Left lung (tissue), 4 donors: ENCODE measurements at regions not wholly inside any gene's neighbourhood (a gene's known extent, or its start where the extent isn't known, plus 50 kb on each side); places are given as distances from the start of the nearest gene placed in this dataset.

Experiments
- ATAC-seq: fragments of 200-7000 bp; cut with Tn5 transposase; one replicate; pipeline ENCODE4 v1.9.1; 2020; ENCODE audit warnings: moderate library complexity
- DNase-seq, 4 donors: peaks; one replicate each; pipeline ENCODE4 v3.0.0-alpha.2; 2013 to 2020
- H3K27ac ChIP-seq, 2 donors: fragments of 200-600 bp; sonication (generic) in 1 of 2; one replicate each; pipeline versions ENCODE4 v1.5.0 to v1.8.0; 2020 to 2021
- H3K27me3 ChIP-seq, 2 donors: fragments of 200-600 bp; sonication (generic) in 1 of 2; one replicate each; pipeline versions ENCODE4 v1.5.0 to v1.8.0; 2020 to 2021
- H3K36me3 ChIP-seq, 2 donors: fragments of 200-600 bp; sonication (generic) in 1 of 2; one replicate each; pipeline versions ENCODE4 v1.5.0 to v1.8.0; 2020 to 2021
- H3K4me1 ChIP-seq, 2 donors: fragments of 200-600 bp; one replicate each; pipeline ENCODE4 v1.8.0; 2021
- H3K4me3 ChIP-seq, 2 donors: fragments of 200-600 bp; sonication (generic) in 1 of 2; one replicate each; pipeline versions ENCODE4 v1.5.0 to v1.8.0; 2020 to 2021; ENCODE audit warnings: mild to moderate bottlenecking in 1 of 2
- H3K9me3 ChIP-seq, 2 donors: fragments of 200-600 bp; sonication (generic) in 1 of 2; one replicate each; pipeline versions ENCODE4 v1.5.0 to v1.8.0; 2020 to 2021
- intact Hi-C, 2 donors: fragments of 100-400 bp; cut with DNase I; formaldehyde crosslinking; loops; one replicate each; pipeline versions ENCODE4 v1.11.2 to v1.14.2; 2022
- TF ChIP-seq, protein P1 (sequence below), 2 donors: fragments of 200-600 bp; sonication (generic) in 1 of 2; IDR thresholded peaks; one replicate each; pipeline versions ENCODE4 v1.5.0 to v1.8.0; 2021; ENCODE audit warnings: antibody characterized with exemption in 2 of 2
- donor health status: DM: no; HTN: yes; CAD: no.
- donor health status: DM: no; HTN: no; CAD: no.

DNA sequence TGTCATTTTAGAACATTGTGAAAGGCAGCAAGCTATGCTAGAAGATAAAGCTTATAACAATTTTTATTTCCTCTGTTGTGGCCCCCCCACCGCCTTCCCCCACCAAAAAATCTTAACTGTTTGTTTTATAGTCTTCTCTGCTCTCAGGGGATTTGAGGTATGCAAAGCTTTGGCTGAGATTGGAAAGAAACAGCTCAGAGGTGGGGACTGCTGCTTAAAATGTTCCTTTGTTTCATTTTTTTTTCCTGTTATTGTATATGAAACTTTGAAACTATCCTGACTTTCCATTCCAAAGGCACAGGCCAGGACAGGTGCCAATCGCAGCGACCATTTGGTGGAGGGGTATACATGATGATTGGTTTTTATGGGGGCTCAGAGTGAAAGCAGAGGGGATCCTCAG, 114.7 kb upstream of the PHACTR1 start:
- no peak for ATAC-seq
- no peak overlapping the region for H3K27ac ChIP-seq

DNA sequence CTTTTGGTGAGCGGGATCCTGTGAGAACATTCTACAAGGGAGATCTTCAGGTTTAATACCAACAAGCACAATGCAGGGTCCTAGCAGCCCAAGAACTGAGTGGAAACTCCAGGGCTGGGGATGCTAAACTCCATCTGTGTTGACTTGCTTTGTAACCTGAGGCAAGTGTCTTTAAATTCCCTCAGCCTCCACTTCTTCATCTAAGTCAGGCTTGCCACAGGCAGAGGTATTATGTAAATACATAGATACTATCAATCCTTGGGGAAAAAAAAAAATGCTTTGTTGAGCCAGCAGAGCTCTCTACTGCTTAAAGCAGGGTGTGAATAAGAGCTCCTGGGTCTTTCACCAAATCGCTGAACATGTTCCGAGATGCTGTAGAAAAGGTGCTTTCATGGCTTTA, 114.2 kb upstream of the PHACTR1 start:
- TF ChIP-seq, protein P1, sequence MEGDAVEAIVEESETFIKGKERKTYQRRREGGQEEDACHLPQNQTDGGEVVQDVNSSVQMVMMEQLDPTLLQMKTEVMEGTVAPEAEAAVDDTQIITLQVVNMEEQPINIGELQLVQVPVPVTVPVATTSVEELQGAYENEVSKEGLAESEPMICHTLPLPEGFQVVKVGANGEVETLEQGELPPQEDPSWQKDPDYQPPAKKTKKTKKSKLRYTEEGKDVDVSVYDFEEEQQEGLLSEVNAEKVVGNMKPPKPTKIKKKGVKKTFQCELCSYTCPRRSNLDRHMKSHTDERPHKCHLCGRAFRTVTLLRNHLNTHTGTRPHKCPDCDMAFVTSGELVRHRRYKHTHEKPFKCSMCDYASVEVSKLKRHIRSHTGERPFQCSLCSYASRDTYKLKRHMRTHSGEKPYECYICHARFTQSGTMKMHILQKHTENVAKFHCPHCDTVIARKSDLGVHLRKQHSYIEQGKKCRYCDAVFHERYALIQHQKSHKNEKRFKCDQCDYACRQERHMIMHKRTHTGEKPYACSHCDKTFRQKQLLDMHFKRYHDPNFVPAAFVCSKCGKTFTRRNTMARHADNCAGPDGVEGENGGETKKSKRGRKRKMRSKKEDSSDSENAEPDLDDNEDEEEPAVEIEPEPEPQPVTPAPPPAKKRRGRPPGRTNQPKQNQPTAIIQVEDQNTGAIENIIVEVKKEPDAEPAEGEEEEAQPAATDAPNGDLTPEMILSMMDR (IDR thresholded peaks at IDR 0.05): no peak
- Histone ChIP-seq H3K27me3 (no peaks in the 10 kb centered on the region), H3K4me3 (no peak overlapping the region), H3K9me3 (no peaks in the 10 kb centered on the region), H3K27ac (no peak overlapping the region), H3K36me3 (no peaks in the 10 kb centered on the region), H3K4me1 (peaks cover 0 to 11% of the 10 kb centered on the region in 2 donors)
- intact Hi-C loops: loop anchor here in 1 of 2 donors (5.0 to 10.0 kb wide), 2 partner anchors 310 to 1018 kb away; partner anchors contain the start of gene EDN1
- no peak for ATAC-seq
- no peak for DNase-seq

More for the DNA sequence above, 114.7 kb upstream of the PHACTR1 start:
- Histone ChIP-seq H3K4me1 (peaks cover 0 to 11% of the 10 kb centered on the region in 2 donors), H3K36me3 (no peaks in the 10 kb centered on the region), H3K27me3 (no peaks in the 10 kb centered on the region), H3K4me3 (no peak overlapping the region), H3K9me3 (no peaks in the 10 kb centered on the region)
- intact Hi-C loops: loop anchor here in 1 of 2 donors (5.0 to 10.0 kb wide), 2 partner anchors 310 to 1017 kb away; partner anchors contain the start of gene EDN1
- TF ChIP-seq, protein P1 (IDR thresholded peaks at IDR 0.05): no peak
- no peak for DNase-seq

DNA sequence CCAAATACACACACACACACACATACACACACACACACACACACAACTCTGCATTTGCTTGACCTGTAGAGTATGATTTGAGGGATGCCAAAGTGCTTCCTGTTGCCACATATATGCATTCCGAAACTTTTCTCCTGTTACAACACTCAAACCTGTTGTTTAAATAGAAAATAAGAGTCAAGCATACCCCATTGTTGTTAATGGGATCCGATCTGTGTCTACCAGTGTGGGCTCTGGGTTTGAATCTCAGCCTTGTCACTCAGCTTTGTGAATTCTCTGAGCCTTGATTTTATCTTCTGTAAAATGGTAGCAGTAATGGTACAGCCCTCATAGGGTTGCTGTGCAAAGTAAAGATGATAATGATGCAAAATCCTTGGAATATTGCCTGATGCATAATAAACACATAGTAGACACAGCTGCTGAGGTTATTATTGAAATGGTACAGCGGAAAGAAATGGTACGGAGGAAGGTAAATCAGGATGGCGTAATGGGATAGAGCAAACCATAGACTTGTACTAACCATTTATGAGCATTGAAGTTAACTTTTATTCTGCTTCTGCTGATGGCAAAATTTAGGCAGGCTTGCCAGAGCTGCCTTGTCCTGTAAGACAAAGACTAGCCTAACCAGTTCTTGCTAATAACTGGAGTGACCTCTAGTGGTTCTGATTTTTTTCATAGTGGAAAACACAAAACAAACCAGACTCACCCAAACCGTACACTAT, 113.5 kb upstream of the PHACTR1 start:
- TF ChIP-seq, protein P1 (IDR thresholded peaks at IDR 0.05): peak in 1 of 2 donors; percentile 52
- H3K36me3 ChIP-seq: no peaks in the 10 kb centered on the region
- peak in 1 of 4 donors; percentile 44 for DNase-seq

DNA sequence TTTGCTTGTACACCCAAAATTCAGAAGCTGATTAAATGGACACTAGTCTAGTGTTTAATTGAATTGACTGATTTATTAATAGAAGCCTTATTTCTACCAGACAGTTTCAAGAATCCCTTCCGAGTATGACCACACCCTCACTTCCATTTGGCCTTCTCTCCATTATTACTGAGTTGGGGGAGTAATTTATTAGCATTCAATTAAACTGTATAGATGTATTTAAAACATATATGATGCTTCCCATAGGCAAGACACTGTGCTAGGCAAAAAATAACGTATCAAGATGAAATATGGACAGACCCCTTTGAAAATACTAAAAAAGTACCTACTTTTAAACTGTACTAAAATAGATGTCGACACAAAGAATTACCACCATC, 112.9 kb upstream of the PHACTR1 start:
- TF ChIP-seq, protein P1 (IDR thresholded peaks at IDR 0.05): peak in 1 of 2 donors; percentile 15
- no peak for ATAC-seq

More for the DNA sequence above, 113.5 kb upstream of the PHACTR1 start:
- Histone ChIP-seq H3K27ac (no peak overlapping the region), H3K9me3 (no peaks in the 10 kb centered on the region), H3K4me1 (peaks cover 0 to 16% of the 10 kb centered on the region in 2 donors), H3K4me3 (no peak overlapping the region), H3K27me3 (no peaks in the 10 kb centered on the region)
- ATAC-seq: peak; percentile 87
- intact Hi-C loops: loop anchor here in 1 of 2 donors (5.0 to 10.0 kb wide), 2 partner anchors 311 to 1018 kb away; partner anchors contain the start of gene EDN1

DNA sequence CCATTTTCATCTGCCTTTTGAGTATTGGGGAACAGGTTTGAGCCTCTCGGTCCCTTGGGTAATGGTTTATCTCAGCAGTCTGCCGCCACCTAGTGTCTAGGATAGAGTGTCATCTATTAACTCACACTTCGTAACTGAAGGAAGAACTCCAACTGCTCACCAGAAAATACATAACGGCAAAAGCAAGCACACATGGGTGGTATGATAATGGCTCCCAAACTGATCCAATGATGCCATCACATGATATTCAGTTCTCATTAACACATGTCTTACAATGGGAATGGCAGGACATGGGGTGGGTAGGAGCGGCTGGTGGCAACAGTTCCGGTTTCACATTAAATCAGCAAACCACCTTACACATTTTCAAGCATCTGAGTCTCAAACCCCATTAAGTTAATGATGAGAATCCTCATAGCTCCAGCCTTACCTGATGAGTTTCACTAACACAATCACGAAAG, 110.7 kb upstream of the PHACTR1 start:
- TF ChIP-seq, protein P1 (IDR thresholded peaks at IDR 0.05): peak; percentile 46 to 48
- peaks cover 0 to 23% of the 10 kb centered on the region in 2 donors for H3K4me1 ChIP-seq
- H3K36me3 ChIP-seq: no peaks in the 10 kb centered on the region
- ATAC-seq: peak; percentile 89
- intact Hi-C loops: loop anchor here in 1 of 2 donors (10.0 kb wide), 1 partner anchor 1021 kb away; no protein-coding TSS in a partner anchor
- H3K9me3 ChIP-seq: no peaks in the 10 kb centered on the region
- H3K27me3 ChIP-seq: no peaks in the 10 kb centered on the region
- DNase-seq: peak in 3 of 4 donors; percentile 23 to 71 (median 35)
- H3K4me3 ChIP-seq: no peak overlapping the region
- H3K27ac ChIP-seq: no peak overlapping the region

More for the DNA sequence above, 112.9 kb upstream of the PHACTR1 start:
- Histone ChIP-seq H3K27ac (no peak overlapping the region), H3K36me3 (no peaks in the 10 kb centered on the region), H3K4me3 (no peak overlapping the region), H3K4me1 (peaks cover 0 to 22% of the 10 kb centered on the region in 2 donors), H3K27me3 (no peaks in the 10 kb centered on the region), H3K9me3 (no peaks in the 10 kb centered on the region)
- no peak for DNase-seq
- intact Hi-C loops: loop anchor here in 1 of 2 donors (5.0 to 10.0 kb wide), 2 partner anchors 311 to 1019 kb away; partner anchors contain the start of gene EDN1
